ENCODE measurements at regions not wholly inside any gene's neighbourhood (a gene's known extent, or its start where the extent isn't known, plus 50 kb on each side); places are given as distances from the start of the nearest gene placed in this dataset.

DNA sequence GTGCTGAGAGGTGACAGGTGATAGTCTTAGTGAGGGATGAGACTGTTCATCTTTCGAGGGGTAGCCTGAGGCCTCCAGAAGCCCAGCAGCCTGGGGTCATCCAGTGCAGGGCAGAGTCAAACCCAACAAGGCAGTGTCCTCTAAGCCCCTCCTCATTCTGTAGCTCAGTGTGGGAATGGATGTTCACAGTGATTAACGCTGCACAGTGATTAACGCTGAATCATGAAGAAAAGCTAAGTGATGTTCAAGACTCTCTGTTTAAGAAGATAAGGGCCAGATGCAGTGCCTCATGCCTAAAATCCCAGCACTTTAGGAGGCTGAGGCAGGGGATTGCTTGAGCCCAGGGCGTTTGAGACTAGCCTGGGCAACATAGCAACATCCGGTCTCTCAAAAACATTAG lies 56.3 kb upstream of the LAPTM4A start:
- TF ChIP-seq, protein P1, sequence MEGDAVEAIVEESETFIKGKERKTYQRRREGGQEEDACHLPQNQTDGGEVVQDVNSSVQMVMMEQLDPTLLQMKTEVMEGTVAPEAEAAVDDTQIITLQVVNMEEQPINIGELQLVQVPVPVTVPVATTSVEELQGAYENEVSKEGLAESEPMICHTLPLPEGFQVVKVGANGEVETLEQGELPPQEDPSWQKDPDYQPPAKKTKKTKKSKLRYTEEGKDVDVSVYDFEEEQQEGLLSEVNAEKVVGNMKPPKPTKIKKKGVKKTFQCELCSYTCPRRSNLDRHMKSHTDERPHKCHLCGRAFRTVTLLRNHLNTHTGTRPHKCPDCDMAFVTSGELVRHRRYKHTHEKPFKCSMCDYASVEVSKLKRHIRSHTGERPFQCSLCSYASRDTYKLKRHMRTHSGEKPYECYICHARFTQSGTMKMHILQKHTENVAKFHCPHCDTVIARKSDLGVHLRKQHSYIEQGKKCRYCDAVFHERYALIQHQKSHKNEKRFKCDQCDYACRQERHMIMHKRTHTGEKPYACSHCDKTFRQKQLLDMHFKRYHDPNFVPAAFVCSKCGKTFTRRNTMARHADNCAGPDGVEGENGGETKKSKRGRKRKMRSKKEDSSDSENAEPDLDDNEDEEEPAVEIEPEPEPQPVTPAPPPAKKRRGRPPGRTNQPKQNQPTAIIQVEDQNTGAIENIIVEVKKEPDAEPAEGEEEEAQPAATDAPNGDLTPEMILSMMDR (IDR thresholded peaks at IDR 0.05; ENCODE audit: control extremely low read depth, extremely low read depth, low read depth, missing control alignments), result no peak

DNA sequence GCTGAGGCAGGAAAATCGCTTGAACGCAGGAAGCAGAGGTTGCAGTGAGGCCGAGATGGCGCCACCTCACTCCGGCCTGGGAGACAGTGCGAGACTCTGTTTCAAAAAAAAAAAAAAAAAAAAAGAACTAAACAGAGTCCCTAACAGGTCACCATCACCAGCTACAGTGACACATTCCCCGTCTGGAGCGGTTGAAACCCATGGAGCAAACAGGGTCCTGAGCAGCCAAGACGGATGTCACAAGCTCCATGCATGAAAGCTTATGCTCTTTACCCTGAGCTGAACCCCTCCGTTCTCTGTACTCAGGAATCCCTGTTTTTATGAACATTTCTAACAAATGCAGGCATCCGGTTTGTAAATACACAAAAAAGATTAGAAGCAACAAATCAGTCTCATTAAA lies 55.9 kb upstream of the LAPTM4A start:
- CTCF ChIA-PET, result interaction anchor here (1.6 to 5.0 kb wide), 6 partner anchors 18 to 219 kb away, joined by 3 to 28 read pairs (median 7); partner anchors contain the start of gene SDC1
- TF ChIP-seq, protein P1 (IDR thresholded peaks at IDR 0.05; ENCODE audit: control extremely low read depth, extremely low read depth, low read depth, missing control alignments), result no peak
- POLR2A ChIA-PET, result interaction anchor here (0.7 kb wide), 1 partner anchor 125 kb away, joined by 4 read pairs; no protein-coding TSS in a partner anchor

More for the DNA sequence above, 56.3 kb upstream of the LAPTM4A start:
- no peak for DNase-seq (ENCODE audit: extremely low spot score)
- POLR2A ChIA-PET, result interaction anchor here (0.7 kb wide), 1 partner anchor 124 kb away, joined by 4 read pairs; no protein-coding TSS in a partner anchor
- CTCF ChIA-PET, result interaction anchor here (1.6 to 5.0 kb wide), 5 partner anchors 18 to 218 kb away, joined by 3 to 28 read pairs (median 6); partner anchors contain the start of gene SDC1

DNA sequence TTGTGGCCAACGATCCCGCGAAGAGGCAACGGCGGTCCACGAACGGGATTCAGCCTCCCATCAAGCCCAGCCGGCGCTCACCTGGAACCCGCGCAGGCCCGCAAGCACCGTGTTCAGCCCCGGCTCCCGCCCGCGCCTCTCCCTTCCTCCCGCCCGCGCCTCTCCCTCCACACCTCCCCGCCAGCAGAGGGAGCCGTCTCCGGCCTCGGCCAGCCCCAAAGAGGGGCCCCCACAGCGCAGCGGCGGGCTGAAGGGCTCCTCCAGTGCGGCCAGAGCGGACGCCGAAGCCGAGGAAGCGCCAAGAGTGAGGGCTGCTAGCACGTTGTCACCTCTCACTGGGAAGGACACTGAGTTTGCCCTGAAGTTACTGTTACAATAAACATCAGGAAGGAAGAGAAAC lies 55.3 kb upstream of the LAPTM4A start:
- POLR2A ChIA-PET, result no interaction called here
- TF ChIP-seq, protein P1 (IDR thresholded peaks at IDR 0.05; ENCODE audit: control extremely low read depth, extremely low read depth, low read depth, missing control alignments), result peak; percentile 35
- no peak for DNase-seq (ENCODE audit: extremely low spot score)
- CTCF ChIA-PET, result interaction anchor here (1.0 to 5.0 kb wide), 8 partner anchors 11 to 219 kb away, joined by 3 to 28 read pairs (median 7); partner anchors contain the start of gene SDC1

More for the DNA sequence above, 55.9 kb upstream of the LAPTM4A start:
- no peak for DNase-seq (ENCODE audit: extremely low spot score)

DNA sequence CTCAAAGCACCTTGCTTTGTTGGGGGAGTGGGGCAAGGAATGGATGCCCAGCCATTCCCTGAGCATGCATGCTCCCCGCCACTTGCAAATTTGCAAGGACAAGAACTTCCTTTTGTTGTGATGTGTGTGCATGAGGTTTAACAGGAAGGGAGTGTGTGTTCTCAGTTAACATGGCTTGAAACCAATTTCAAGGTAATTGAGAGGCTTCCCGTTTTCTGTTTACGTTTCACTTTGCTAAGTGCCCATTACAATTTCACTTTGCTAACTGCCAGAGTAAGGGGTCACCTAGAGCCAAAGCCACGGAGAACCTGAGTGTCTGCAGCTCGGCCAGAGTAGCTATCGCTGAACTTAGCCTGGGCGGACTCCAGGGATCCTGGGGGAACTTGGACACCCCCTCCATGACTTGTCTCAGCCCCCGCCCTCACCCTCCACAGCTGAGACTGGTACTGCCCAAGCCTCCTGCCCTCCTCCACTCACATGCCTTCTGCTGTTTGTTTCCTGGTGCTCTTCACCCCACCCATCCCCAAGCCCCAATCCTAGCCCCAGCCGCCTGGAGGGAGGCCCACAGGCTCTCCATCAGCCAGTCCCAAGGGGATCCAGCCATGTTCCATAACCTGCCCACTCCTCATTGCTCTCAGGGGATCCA lies 53.6 kb upstream of the LAPTM4A start:
- ChIA-PET POLR2A (no interaction called here), CTCF (interaction anchor here (1.0 to 5.0 kb wide), 7 partner anchors 30 to 149 kb away, joined by 3 to 28 read pairs (median 4); partner anchors contain the start of gene SDC1)
- DNase-seq (ENCODE audit: extremely low spot score), result no peak
- TF ChIP-seq, protein P1 (IDR thresholded peaks at IDR 0.05; ENCODE audit: control extremely low read depth, extremely low read depth, low read depth, missing control alignments), result no peak

DNA sequence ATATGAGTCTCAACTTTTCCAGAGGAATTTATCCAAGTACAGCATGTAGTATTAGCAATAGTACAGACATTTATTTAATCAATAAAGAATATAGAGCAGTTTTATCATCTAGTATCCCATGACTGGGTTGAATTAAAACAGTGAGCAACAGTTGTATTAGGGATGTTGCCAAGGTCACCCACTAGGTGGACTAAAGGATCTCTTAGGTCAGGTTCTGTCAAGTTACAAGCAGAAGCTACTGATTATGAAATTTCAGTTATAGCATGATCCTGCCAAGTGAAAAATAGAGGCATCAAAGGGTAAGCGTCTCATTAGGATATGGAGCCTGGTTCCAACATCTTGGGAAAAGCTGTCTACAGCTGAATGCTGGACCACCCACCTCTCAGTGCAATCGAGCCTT lies 52.1 kb upstream of the LAPTM4A start:
- TF ChIP-seq, protein P1 (IDR thresholded peaks at IDR 0.05; ENCODE audit: control extremely low read depth, extremely low read depth, low read depth, missing control alignments), result peak; percentile 33
- POLR2A ChIA-PET, result no interaction called here
- no peak for DNase-seq (ENCODE audit: extremely low spot score)
- CTCF ChIA-PET, result interaction anchor here (1.5 to 1.7 kb wide), 2 partner anchors 9 to 122 kb away, joined by 5 to 8 read pairs; partner anchors contain the start of gene SDC1
